Breast epithelium (tissue), 3 donors: ENCODE measurements at regions not wholly inside any gene's neighbourhood (a gene's known extent, or its start where the extent isn't known, plus 50 kb on each side); places are given as distances from the start of the nearest gene placed in this dataset.

ENCODE experiments used
- POLR2A ChIP-seq: fragments of 450-650 bp; IDR thresholded peaks from one replicate; pipeline ENCODE4 v1.6.1; 2016; ENCODE audit warnings: antibody characterized with exemption, mild to moderate bottlenecking, moderate library complexity
- TF ChIP-seq, protein P1 (sequence below), 3 donors: fragments of 450-650 bp; IDR thresholded peaks; one replicate each; pipeline ENCODE4 v1.5.1; 2016 to 2017; ENCODE audit warnings: antibody characterized with exemption in 3 of 3, mild to moderate bottlenecking in 3 of 3, moderate library complexity in 3 of 3

DNA sequence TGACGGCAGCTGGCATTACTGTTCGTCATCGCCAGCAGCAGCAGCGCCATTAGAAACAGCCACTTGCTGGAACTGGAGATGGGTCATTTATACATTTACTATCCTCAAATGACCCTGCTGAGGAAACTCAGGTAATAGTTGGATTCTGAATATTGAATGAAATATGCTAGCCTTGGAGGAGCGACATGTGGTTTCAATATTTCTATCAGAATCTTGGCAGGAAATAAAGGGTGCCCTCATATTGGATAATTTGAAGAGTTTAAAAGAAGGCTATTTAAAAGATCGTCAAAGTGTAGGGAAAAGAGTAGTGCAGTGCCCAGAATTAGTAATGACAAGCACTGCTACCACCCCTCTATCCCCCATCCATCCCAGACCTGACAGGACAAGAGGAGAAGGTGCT, 109.6 kb upstream of the CPM start:
- TF ChIP-seq, protein P1, sequence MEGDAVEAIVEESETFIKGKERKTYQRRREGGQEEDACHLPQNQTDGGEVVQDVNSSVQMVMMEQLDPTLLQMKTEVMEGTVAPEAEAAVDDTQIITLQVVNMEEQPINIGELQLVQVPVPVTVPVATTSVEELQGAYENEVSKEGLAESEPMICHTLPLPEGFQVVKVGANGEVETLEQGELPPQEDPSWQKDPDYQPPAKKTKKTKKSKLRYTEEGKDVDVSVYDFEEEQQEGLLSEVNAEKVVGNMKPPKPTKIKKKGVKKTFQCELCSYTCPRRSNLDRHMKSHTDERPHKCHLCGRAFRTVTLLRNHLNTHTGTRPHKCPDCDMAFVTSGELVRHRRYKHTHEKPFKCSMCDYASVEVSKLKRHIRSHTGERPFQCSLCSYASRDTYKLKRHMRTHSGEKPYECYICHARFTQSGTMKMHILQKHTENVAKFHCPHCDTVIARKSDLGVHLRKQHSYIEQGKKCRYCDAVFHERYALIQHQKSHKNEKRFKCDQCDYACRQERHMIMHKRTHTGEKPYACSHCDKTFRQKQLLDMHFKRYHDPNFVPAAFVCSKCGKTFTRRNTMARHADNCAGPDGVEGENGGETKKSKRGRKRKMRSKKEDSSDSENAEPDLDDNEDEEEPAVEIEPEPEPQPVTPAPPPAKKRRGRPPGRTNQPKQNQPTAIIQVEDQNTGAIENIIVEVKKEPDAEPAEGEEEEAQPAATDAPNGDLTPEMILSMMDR (IDR thresholded peaks at IDR 0.05) = no peak
- TF ChIP-seq POLR2A = no peak
